Esophagus muscularis mucosa (tissue), 4 donors: ENCODE measurements at regions not wholly inside any gene's neighbourhood (a gene's known extent, or its start where the extent isn't known, plus 50 kb on each side); places are given as distances from the start of the nearest gene placed in this dataset.

Experiments
- DNase-seq: peaks from one replicate; pipeline ENCODE4 v3.0.0-alpha.2; 2017; ENCODE audit errors: extremely low spot score
- H3K27ac ChIP-seq, 4 donors: fragments of 200-600 bp; sonication (generic); replicated peaks in 1 of 4; 1 replicate in 3 of 4; 2 replicates in 1 of 4; pipeline ENCODE4 v1.5.1; 2016 to 2019; ENCODE audit warnings: mild to moderate bottlenecking in 1 of 4
- H3K27me3 ChIP-seq, 4 donors: fragments of 200-600 bp; sonication (generic); one replicate each; pipeline versions ENCODE4 v1.5.1 to v1.6.0; 2016 to 2019
- H3K36me3 ChIP-seq, 4 donors: fragments of 200-600 bp; sonication (generic); one replicate each; pipeline ENCODE4 v1.5.1; 2016 to 2019
- H3K4me1 ChIP-seq, 4 donors: fragments of 200-600 bp; sonication (generic); one replicate each; pipeline ENCODE4 v1.5.1; 2016 to 2019
- H3K4me3 ChIP-seq, 4 donors: fragments of 200-600 bp; sonication (generic); 1 replicate in 2 of 4; 2 replicates in 2 of 4; pipeline ENCODE4 v1.5.1; 2016 to 2019; ENCODE audit warnings: mild to moderate bottlenecking in 4 of 4, moderate library complexity in 1 of 4
- H3K9me3 ChIP-seq, 4 donors: fragments of 200-600 bp; sonication (generic); 1 replicate in 3 of 4; 2 replicates in 1 of 4; pipeline ENCODE4 v1.5.1; 2016 to 2019
- EP300 ChIP-seq: sonication (generic); formaldehyde crosslinking; IDR thresholded peaks from one replicate; pipeline ENCODE4 v1.6.1; 2017; ENCODE audit warnings: antibody characterized with exemption
- POLR2A ChIP-seq: fragments of 450-650 bp; IDR thresholded peaks from one replicate; pipeline ENCODE4 v1.6.1; 2017; ENCODE audit warnings: antibody characterized with exemption, moderate library complexity, mild to moderate bottlenecking, low read depth
- POLR2AphosphoS5 ChIP-seq, 2 donors: sonication (generic); formaldehyde crosslinking; IDR thresholded peaks; one replicate each; pipeline ENCODE4 v1.6.1; 2017; ENCODE audit warnings: antibody characterized with exemption in 2 of 2
- WGBS: methylation state at CpG from one replicate; pipeline ENCODE4 v1.1.5; 2018; 5-methylcytosine and 5-hydroxymethylcytosine counted together
- intact Hi-C: fragments of 100-400 bp; cut with DNase I; formaldehyde crosslinking; loops from one replicate; pipeline ENCODE4 v1.15.1; 2023
- TF ChIP-seq, protein P1 (sequence below), 3 experiments: fragments of 200-600 bp in 2 of 3; fragments of 450-650 bp in 1 of 3; sonication (generic) in 2 of 3; IDR thresholded peaks; one replicate each; pipeline ENCODE4 v1.5.1; 2017 to 2019; ENCODE audit warnings: antibody characterized with exemption in 3 of 3, mild to moderate bottlenecking in 2 of 3, moderate library complexity in 1 of 3

GRCh38 chr3:127457094-127457475, 133.4 kb downstream of the TPRA1 start:
- no peak for DNase-seq
- peak overlapping the region in 2 of 4 donors; percentile 15 to 25 for H3K4me3 ChIP-seq
- H3K27me3 ChIP-seq = peaks cover 0 to 75% (median 53%) of the 10 kb centered on the region in 4 donors
- H3K9me3 ChIP-seq = no peaks in the 10 kb centered on the region
- H3K36me3 ChIP-seq = no peaks in the 10 kb centered on the region
- H3K4me1 ChIP-seq = peaks cover 18 to 26% (median 25%) of the 10 kb centered on the region in 4 donors
- no peak for TF ChIP-seq EP300
- TF ChIP-seq, protein P1, sequence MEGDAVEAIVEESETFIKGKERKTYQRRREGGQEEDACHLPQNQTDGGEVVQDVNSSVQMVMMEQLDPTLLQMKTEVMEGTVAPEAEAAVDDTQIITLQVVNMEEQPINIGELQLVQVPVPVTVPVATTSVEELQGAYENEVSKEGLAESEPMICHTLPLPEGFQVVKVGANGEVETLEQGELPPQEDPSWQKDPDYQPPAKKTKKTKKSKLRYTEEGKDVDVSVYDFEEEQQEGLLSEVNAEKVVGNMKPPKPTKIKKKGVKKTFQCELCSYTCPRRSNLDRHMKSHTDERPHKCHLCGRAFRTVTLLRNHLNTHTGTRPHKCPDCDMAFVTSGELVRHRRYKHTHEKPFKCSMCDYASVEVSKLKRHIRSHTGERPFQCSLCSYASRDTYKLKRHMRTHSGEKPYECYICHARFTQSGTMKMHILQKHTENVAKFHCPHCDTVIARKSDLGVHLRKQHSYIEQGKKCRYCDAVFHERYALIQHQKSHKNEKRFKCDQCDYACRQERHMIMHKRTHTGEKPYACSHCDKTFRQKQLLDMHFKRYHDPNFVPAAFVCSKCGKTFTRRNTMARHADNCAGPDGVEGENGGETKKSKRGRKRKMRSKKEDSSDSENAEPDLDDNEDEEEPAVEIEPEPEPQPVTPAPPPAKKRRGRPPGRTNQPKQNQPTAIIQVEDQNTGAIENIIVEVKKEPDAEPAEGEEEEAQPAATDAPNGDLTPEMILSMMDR (IDR thresholded peaks at IDR 0.05) = no peak
- no peak for TF ChIP-seq POLR2AphosphoS5 (IDR thresholded peaks at IDR 0.05)
- no peak for TF ChIP-seq POLR2A
- intact Hi-C loops = loop anchor here (5.0 kb wide), 1 partner anchor 475 kb away; the partner anchor contains the start of gene PLXNA1
- no peak overlapping the region for H3K27ac ChIP-seq
- 3% methylated on average over 20 of the region's 27 CpGs for WGBS

- DNase-seq = no peak
- Histone ChIP-seq H3K4me3 (peak overlapping the region in 2 of 4 donors; percentile 15 to 25), H3K4me1 (peaks cover 18 to 26% (median 25%) of the 10 kb centered on the region in 4 donors), H3K27me3 (peaks cover 0 to 79% (median 53%) of the 10 kb centered on the region in 4 donors), H3K36me3 (no peaks in the 10 kb centered on the region), H3K27ac (no peak overlapping the region), H3K9me3 (no peaks in the 10 kb centered on the region)
- WGBS = 4% methylated on average over 15 of the region's 24 CpGs
- intact Hi-C loops = loop anchor here (5.0 kb wide), 1 partner anchor 474 kb away; the partner anchor contains the start of gene PLXNA1
- TF ChIP-seq POLR2AphosphoS5 (IDR thresholded peaks at IDR 0.05) (no peak), EP300 (no peak), POLR2A (no peak)
- TF ChIP-seq, protein P1 (IDR thresholded peaks at IDR 0.05) = no peak
Measured at GRCh38 chr3:127456471-127457093, 134.0 kb downstream of the TPRA1 start.

GRCh38 chr3:127455541-127456450, 134.7 kb downstream of the TPRA1 start:
- no peaks in the 10 kb centered on the region for H3K9me3 ChIP-seq
- H3K36me3 ChIP-seq = no peaks in the 10 kb centered on the region
- no peak for DNase-seq
- H3K4me3 ChIP-seq = peak overlapping the region; percentile 35 to 43 (median 38)
- no peak overlapping the region for H3K27ac ChIP-seq
- intact Hi-C loops = loop anchor here (2.0 to 5.0 kb wide), 3 partner anchors 473 to 777 kb away; partner anchors contain the start of gene PLXNA1
- 8% methylated on average over 24 of the region's 67 CpGs for WGBS
- H3K27me3 ChIP-seq = peaks cover 0 to 84% (median 53%) of the 10 kb centered on the region in 4 donors
- H3K4me1 ChIP-seq = peaks cover 18 to 26% (median 25%) of the 10 kb centered on the region in 4 donors
- TF ChIP-seq, protein P1 (IDR thresholded peaks at IDR 0.05) = peak; percentile 84 to 93 (median 89)
- TF ChIP-seq POLR2A = no peak
- TF ChIP-seq POLR2AphosphoS5 (IDR thresholded peaks at IDR 0.05) = no peak
- no peak for TF ChIP-seq EP300

DNA sequence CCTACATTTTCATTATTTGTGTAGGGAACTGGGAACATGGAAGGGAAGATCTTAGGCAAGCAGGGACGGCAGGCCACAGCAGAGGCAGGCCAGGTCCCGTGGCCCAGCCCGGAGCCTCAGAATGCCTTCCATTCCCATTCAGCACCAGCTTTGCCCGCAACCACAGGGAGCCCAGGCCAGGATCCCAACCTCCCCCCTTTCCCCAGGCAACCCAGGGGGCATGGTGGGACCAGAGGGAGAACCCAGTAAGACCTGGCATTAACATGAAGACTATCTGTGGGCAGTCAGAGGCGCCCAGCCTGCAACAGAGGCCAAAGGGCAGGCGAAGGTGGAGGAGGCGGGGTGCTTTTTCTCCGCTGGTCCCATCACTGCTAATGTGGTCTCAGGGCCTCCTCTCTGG, 135.6 kb downstream of the TPRA1 start:
- H3K4me3 ChIP-seq = no peak overlapping the region
- intact Hi-C loops = loop anchor here (2.0 to 5.0 kb wide), 3 partner anchors 473 to 776 kb away; partner anchors contain the start of gene PLXNA1
- TF ChIP-seq, protein P1 (IDR thresholded peaks at IDR 0.05) = no peak
- H3K27me3 ChIP-seq = peaks cover 0 to 93% (median 53%) of the 10 kb centered on the region in 4 donors
- no peaks in the 10 kb centered on the region for H3K9me3 ChIP-seq
- DNase-seq = no peak
- 85% methylated on average over 5 of the region's 8 CpGs for WGBS
- H3K4me1 ChIP-seq = peaks cover 18 to 26% (median 25%) of the 10 kb centered on the region in 4 donors
- H3K36me3 ChIP-seq = no peaks in the 10 kb centered on the region
- H3K27ac ChIP-seq = no peak overlapping the region
